H1 (cell line): ENCODE measurements at regions not wholly inside any gene's neighbourhood (a gene's known extent, or its start where the extent isn't known, plus 50 kb on each side); places are given as distances from the start of the nearest gene placed in this dataset.

Experiments
- CTCF ChIA-PET: fragments of 300-600 bp; sonication (Branson Sonifier 250); formaldehyde crosslinking; loops from one replicate; lab custom pipeline; 2021; ENCODE audit not compliant: partially characterized antibody; lab: Charles Lee
- POLR2A ChIA-PET: fragments of 300-600 bp; sonication (Branson Sonifier 250); formaldehyde crosslinking; loops from one replicate; lab custom pipeline; 2021; ENCODE audit warnings: inconsistent platforms; ENCODE audit not compliant: partially characterized antibody; lab: Charles Lee
- DNase-seq, 2 experiments: peaks; one replicate each; pipeline versions ENCODE4 v3.0.0 to v3.0.0-alpha.2; 2010 to 2022; ENCODE audit warnings: low spot score in 2 of 2, low read depth in 1 of 2, mixed read lengths in 1 of 2
- FAIRE-seq: peaks from 2 replicates; lab custom pipeline; 2011; peaks lifted over from hg19 to GRCh38; lab: Jason Lieb, UNC
- H2AFZ ChIP-seq: 2 replicates; pipeline ENCODE4 v1.8.1; 2012; ENCODE audit warnings: low read length, inconsistent platforms
- H2AK5ac ChIP-seq: 2 replicates; pipeline ENCODE4 v1.6.1; 2013; ENCODE audit warnings: low read depth, low read length
- H2BK120ac ChIP-seq: replicated peaks from 2 replicates; pipeline ENCODE3; 2013; ENCODE audit warnings: low read depth, low read length, inconsistent platforms
- H2BK12ac ChIP-seq: 2 replicates; pipeline ENCODE4 v1.6.1; 2013; ENCODE audit warnings: low read depth, low read length
- H2BK15ac ChIP-seq: 2 replicates; pipeline ENCODE4 v1.6.1; 2013; ENCODE audit warnings: low read length
- H2BK20ac ChIP-seq: 2 replicates; pipeline ENCODE4 v1.6.1; 2013; ENCODE audit warnings: low read length
- H2BK5ac ChIP-seq: 2 replicates; pipeline ENCODE4 v1.6.1; 2013; ENCODE audit warnings: low read depth, low read length
- H3K14ac ChIP-seq: 2 replicates; pipeline ENCODE4 v1.6.1; 2013; ENCODE audit warnings: inconsistent platforms; ENCODE audit not compliant: insufficient read length
- H3K18ac ChIP-seq: 2 replicates; pipeline ENCODE4 v1.6.1; 2013; ENCODE audit warnings: low read length; ENCODE audit errors: extremely low read depth
- H3K23ac ChIP-seq: 2 replicates; pipeline ENCODE4 v1.6.1; 2013; ENCODE audit warnings: inconsistent platforms; ENCODE audit not compliant: insufficient read length
- H3K23me2 ChIP-seq: 2 replicates; pipeline ENCODE4 v1.6.1; 2013; ENCODE audit warnings: low read depth, low read length
- H3K27ac ChIP-seq: 2 replicates; pipeline ENCODE4 v1.6.1; 2011; ENCODE audit warnings: low read depth, low read length, inconsistent platforms
- H3K27me3 ChIP-seq, 4 experiments: replicated peaks in 1 of 4; 1 replicate in 1 of 4; 2 replicates in 3 of 4; pipeline versions ENCODE4 v1.6.1 to v1.8.1; 2011 to 2013; ENCODE audit warnings: low read length in 3 of 4, mild to moderate bottlenecking in 3 of 4, inconsistent platforms in 2 of 4, mixed read lengths in 2 of 4, moderate library complexity in 1 of 4; ENCODE audit not compliant: control insufficient read depth in 3 of 4, insufficient read depth in 3 of 4; ENCODE audit errors: extremely low read depth in 1 of 4
- H3K36me3 ChIP-seq, 4 experiments: 2 replicates each; pipeline versions ENCODE4 v1.6.1 to v1.8.1; 2011 to 2013; ENCODE audit warnings: mild to moderate bottlenecking in 4 of 4, low read length in 3 of 4, moderate library complexity in 2 of 4, control low read depth in 1 of 4, inconsistent platforms in 1 of 4; ENCODE audit not compliant: insufficient read depth in 4 of 4, control insufficient read depth in 2 of 4
- H3K4ac ChIP-seq: replicated peaks from 2 replicates; pipeline ENCODE3; 2013; ENCODE audit warnings: low read length, low read depth, mixed read lengths, inconsistent platforms; ENCODE audit not compliant: insufficient read length
- H3K4me1 ChIP-seq, 4 experiments: replicated peaks in 1 of 4; 1 replicate in 1 of 4; 2 replicates in 3 of 4; pipeline versions ENCODE4 v1.6.1 to v1.8.1; 2011 to 2013; ENCODE audit warnings: low read length in 3 of 4, inconsistent platforms in 2 of 4, mixed read lengths in 1 of 4; ENCODE audit not compliant: insufficient read depth in 4 of 4, control insufficient read depth in 3 of 4
- H3K4me2 ChIP-seq, 2 experiments: 2 replicates each; pipeline versions ENCODE4 v1.6.1 to v1.8.1; 2011 to 2013; ENCODE audit warnings: low read depth in 2 of 2, low read length in 2 of 2, control low read depth in 1 of 2, inconsistent platforms in 1 of 2, mild to moderate bottlenecking in 1 of 2; ENCODE audit not compliant: insufficient read depth in 1 of 2
- H3K4me3 ChIP-seq, 4 experiments: fragments of 200-600, 300-600 bp in 1 of 4; sonication (generic), shearing (Covaris generic), sonication (Bioruptor Twin) in 1 of 4; 2 replicates each; pipeline versions ENCODE4 v1.5.1 to v1.8.1; 2011 to 2016; ENCODE audit warnings: low read length in 4 of 4, low read depth in 3 of 4, control low read depth in 2 of 4, inconsistent platforms in 2 of 4, mild to moderate bottlenecking in 2 of 4, mixed read lengths in 1 of 4, moderate library complexity in 1 of 4; ENCODE audit not compliant: insufficient read depth in 2 of 4; ENCODE audit errors: extremely low read depth in 1 of 4
- H3K56ac ChIP-seq: replicated peaks from 2 replicates; pipeline ENCODE3; 2013; ENCODE audit warnings: low read depth, mild to moderate bottlenecking, mixed read lengths, low read length, inconsistent platforms; ENCODE audit not compliant: insufficient read length
- H3K79me1 ChIP-seq: 2 replicates; pipeline ENCODE4 v1.6.1; 2013; ENCODE audit warnings: low read depth, low read length, control low read depth
- H3K79me2 ChIP-seq, 2 experiments: 2 replicates each; pipeline versions ENCODE4 v1.6.1 to v1.8.1; 2012 to 2013; ENCODE audit warnings: low read length in 2 of 2, mild to moderate bottlenecking in 2 of 2, inconsistent platforms in 1 of 2; ENCODE audit not compliant: insufficient read depth in 2 of 2, control insufficient read depth in 1 of 2
- H3K9ac ChIP-seq, 4 experiments: replicated peaks in 1 of 4; 1 replicate in 1 of 4; 2 replicates in 3 of 4; pipeline versions ENCODE4 v1.6.1 to v1.8.1; 2011 to 2013; ENCODE audit warnings: low read depth in 3 of 4, low read length in 3 of 4, control low read depth in 2 of 4, mild to moderate bottlenecking in 2 of 4, moderate library complexity in 2 of 4, inconsistent platforms in 1 of 4; ENCODE audit errors: extremely low read depth in 1 of 4
- H3K9me3 ChIP-seq, 2 experiments: 2 replicates each; pipeline versions ENCODE4 v1.6.1 to v1.8.1; 2012 to 2013; ENCODE audit warnings: mild to moderate bottlenecking in 2 of 2, moderate library complexity in 2 of 2, control low read depth in 1 of 2, inconsistent platforms in 1 of 2, low read depth in 1 of 2, low read length in 1 of 2, mixed read lengths in 1 of 2; ENCODE audit not compliant: insufficient read depth in 2 of 2
- H4K20me1 ChIP-seq, 2 experiments: replicated peaks in 1 of 2; 2 replicates each; pipeline versions ENCODE3 to v1.8.1; 2011 to 2013; ENCODE audit warnings: inconsistent platforms in 2 of 2, low read length in 2 of 2, mild to moderate bottlenecking in 1 of 2; ENCODE audit not compliant: insufficient read depth in 2 of 2, control insufficient read depth in 1 of 2
- H4K5ac ChIP-seq: 2 replicates; pipeline ENCODE4 v1.6.1; 2013; ENCODE audit warnings: low read length, low read depth, mixed read lengths, inconsistent platforms; ENCODE audit not compliant: insufficient read length
- H4K8ac ChIP-seq: 2 replicates; pipeline ENCODE4 v1.8.0; 2013; ENCODE audit warnings: mild to moderate bottlenecking, moderate library complexity, low read length, inconsistent platforms; ENCODE audit not compliant: insufficient read depth; ENCODE audit errors: extremely low read depth
- H4K91ac ChIP-seq: replicated peaks from 2 replicates; pipeline ENCODE3; 2013; ENCODE audit warnings: low read length, mixed read lengths, inconsistent platforms; ENCODE audit not compliant: insufficient read length
- WGBS, 2 experiments: shearing (Covaris generic) in 1 of 2; methylation state at CpG; one replicate each; pipeline versions ENCODE4 v1.1.6 to v1.1.7; 2013 to 2015; ENCODE audit warnings: low lambda C conversion rate in 2 of 2, mixed read lengths in 2 of 2, inconsistent platforms in 1 of 2, low coverage in 1 of 2, missing lambda C conversion rate in 1 of 2; ENCODE audit not compliant: insufficient replicate concordance in 2 of 2, insufficient coverage in 1 of 2, insufficient read length in 1 of 2; ENCODE audit errors: extremely low coverage in 1 of 2, missing lambda C conversion rate in 1 of 2; 5-methylcytosine and 5-hydroxymethylcytosine counted together

DNA sequence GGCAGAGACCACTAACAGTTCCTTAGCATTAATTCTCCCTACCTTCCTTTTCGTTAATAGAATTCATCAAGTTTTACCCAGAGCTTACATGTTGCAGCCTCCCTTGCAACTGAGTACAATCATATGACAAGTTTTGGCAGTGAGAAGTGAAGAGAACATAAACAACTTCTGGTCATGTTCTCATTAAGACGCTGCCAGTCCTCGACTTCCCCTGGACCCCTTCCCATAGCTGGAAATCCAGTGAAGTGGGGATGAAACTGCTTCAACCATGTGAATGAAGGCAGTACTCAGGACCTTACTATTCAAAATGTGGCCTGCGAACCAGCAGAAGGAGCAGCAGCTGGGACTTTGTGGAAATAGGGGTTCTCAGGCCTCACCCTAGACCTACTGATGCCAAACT, 133.9 kb downstream of the SPTSSA start:
- POLR2A ChIA-PET, result interaction anchor here (1.6 kb wide), 1 partner anchor 226 kb away, joined by 4 read pairs; no protein-coding TSS in a partner anchor
- no peak overlapping the region for H2BK120ac ChIP-seq
- no peak for DNase-seq
- no peak overlapping the region for H3K18ac ChIP-seq
- no peak overlapping the region for H3K56ac ChIP-seq
- no peaks in the 10 kb centered on the region for H3K36me3 ChIP-seq
- H4K91ac ChIP-seq, result no peak overlapping the region
- no peaks in the 10 kb centered on the region for H3K79me1 ChIP-seq
- H3K9me3 ChIP-seq, result no peaks in the 10 kb centered on the region
- no peak overlapping the region for H3K4ac ChIP-seq
- H2AK5ac ChIP-seq, result no peak overlapping the region
- no peak overlapping the region for H2BK20ac ChIP-seq
- H3K23ac ChIP-seq, result no peak overlapping the region
- H4K8ac ChIP-seq, result no peak overlapping the region
- no peak overlapping the region for H2BK15ac ChIP-seq
- no peak overlapping the region for H3K14ac ChIP-seq
- H4K5ac ChIP-seq, result no peak overlapping the region
- FAIRE-seq, result no peak
- H3K4me3 ChIP-seq, result no peak overlapping the region
- no peak overlapping the region for H2BK12ac ChIP-seq
- H3K4me1 ChIP-seq, result peaks cover 0 to 3% (median 0%) of the 10 kb centered on the region in 4 experiments; a peak in 2 of 7 replicates
- H3K4me2 ChIP-seq, result no peak overlapping the region
- no peaks in the 10 kb centered on the region for H4K20me1 ChIP-seq
- H3K27me3 ChIP-seq, result no peaks in the 10 kb centered on the region
- no peak overlapping the region for H3K9ac ChIP-seq
- WGBS, 2 experiments, result 92% methylated on average over 4 of the region's 4 CpGs; no CpG with 5 or more reads in 1 of the 2 experiments
- no peaks in the 10 kb centered on the region for H3K23me2 ChIP-seq
- no peak overlapping the region for H2BK5ac ChIP-seq
- CTCF ChIA-PET, result interaction anchor here (0.9 to 1.8 kb wide), 3 partner anchors 171 to 488 kb away, joined by 3 to 7 read pairs (median 3); no protein-coding TSS in a partner anchor
- no peak overlapping the region for H2AFZ ChIP-seq
- H3K79me2 ChIP-seq, result no peaks in the 10 kb centered on the region
- H3K27ac ChIP-seq, result no peak overlapping the region
